Left ventricle myocardium superior (tissue), 1 donor: ENCODE measurements at regions not wholly inside any gene's neighbourhood (a gene's known extent, or its start where the extent isn't known, plus 50 kb on each side); places are given as distances from the start of the nearest gene placed in this dataset.

Source experiments
- ATAC-seq: fragments of 200-7000 bp; cut with Tn5 transposase; one replicate; pipeline ENCODE4 v1.9.1; 2020; ENCODE audit warnings: mild to moderate bottlenecking, moderate library complexity
- DNase-seq: peaks from one replicate; pipeline ENCODE4 v3.0.0-alpha.2; 2020
- intact Hi-C: fragments of 100-400 bp; cut with micrococcal nuclease; formaldehyde crosslinking; loops from one replicate; pipeline ENCODE4 v1.11.0; 2022
- donor health status: DM: no; HTN: yes; CAD: no; lungs with severe emphysema.

DNA sequence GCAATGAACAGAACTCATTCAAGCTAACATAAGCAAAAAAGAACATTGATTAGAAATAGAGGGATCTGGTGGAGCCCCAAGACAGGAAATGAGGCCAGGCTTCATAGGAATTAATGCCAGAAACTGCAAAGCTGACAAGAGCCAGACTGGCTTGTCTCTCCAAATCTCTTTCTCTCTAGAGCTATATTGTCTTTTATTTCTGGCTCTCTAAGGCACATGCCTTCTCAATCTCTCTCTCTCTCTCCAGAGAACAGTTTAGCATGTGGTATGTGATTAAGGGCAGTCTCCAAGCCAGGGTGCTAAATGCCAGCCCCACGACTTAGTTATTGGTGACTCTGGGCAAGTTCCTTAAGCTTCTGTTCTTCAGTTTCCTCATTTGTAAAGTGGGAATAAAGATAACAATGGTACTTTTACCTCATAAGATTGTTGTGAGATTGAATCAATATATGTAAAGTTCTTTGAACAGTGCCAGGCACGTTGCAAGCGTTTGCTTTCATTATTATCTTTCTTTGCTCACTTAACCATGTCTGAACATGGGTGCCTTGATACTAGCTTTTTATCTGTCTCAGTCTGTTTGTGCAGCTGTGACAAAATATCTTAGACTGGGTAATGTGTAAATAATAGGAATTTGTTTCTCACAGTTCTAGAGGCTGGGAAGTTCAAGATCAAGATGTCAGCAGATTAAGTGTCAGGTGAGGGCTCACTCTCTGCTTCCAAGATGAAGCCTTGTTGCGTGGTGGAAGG is 123.2 kb downstream of the BDH1 start:
- DNase-seq (no peak), ATAC-seq (peak; percentile 76)
- intact Hi-C loops = no loop called here

DNA sequence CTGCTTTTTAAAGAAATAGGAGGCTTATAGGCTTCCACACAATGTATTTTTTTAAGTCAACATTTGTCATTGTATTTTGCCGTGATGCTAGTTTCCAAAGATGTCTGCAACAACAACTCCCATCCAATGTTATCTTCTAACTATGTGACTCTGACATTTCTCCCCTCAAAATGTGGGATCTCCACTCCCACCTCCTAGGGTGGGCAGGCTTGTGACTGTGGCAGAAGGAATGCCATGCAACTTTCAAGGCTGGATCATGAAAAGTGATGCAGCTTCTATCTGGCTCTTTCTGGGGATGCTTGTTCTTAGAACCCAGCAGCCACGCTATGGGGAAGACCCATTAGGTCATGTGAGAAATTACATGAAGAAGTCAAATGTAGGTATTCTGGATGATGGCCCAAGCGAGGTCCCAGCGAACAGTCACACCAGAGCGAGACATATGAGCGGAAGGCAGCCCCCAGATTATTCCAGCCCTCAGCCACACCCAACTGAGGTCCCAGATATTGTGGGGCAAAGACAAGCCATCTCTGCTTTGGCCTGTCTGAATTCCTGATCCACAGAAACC is 124.3 kb downstream of the BDH1 start:
- ATAC-seq (no peak), DNase-seq (no peak)
- intact Hi-C loops = no loop called here

DNA sequence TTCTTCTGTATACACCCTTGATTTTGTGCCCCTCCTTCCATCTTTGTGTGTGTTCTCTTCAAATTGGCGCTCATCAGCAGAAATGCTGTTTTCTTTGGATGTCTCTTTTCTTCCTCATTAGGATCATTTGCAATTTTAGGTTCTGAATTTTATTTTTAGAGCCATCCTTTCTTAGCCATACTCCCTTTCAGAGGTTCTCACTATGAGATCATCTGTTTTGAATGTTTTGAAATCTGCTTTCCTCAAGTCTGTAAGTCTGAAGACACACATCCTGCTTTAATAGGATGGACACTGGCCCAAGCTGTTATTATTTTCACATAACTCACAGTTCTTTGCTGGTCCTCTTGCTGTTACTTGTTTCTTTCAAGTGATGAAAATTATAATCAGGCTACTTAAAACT is 124.8 kb downstream of the BDH1 start:
- ATAC-seq (peak; percentile 77), DNase-seq (no peak)
- intact Hi-C loops = no loop called here

DNA sequence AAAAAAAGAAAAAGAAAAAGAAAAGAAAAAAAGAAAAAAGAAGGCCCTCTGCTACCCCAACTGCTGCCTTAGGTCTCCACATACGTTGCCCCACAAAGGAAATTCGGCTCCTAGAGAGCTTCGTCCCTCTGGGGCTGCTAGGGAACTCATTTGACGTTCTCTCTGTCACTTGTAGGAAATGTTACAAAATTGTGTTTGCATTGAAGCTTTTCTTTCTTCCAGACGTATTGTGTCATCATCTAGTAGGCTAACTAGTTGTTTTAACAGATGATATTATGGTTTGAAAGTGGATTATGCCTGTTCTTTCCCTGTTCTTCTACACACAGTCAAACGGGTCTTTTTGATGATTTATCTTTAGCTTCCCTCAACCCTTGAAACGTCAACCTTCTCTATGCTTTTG is 125.3 kb downstream of the BDH1 start:
- ATAC-seq = peak; percentile 16
- intact Hi-C loops = no loop called here
- DNase-seq = no peak

DNA sequence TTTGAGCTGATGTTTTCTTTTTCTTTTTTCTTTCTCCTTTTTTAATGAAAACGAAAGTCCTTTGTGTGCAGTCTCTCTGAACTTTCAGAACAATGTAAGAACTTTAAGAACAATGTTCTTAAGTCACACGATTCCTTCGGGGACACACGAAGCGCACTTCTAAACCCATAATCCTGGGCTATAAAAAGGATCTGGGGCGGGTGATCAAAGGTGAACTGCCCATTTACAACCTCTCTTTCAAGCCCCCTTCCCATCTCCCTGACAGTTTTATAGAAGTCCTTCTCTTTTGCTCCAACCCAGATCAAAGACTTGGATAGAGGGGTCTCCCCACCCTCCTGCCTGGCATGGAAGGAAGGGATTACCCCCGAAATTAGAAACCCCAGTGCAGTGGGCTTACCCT is 126.8 kb downstream of the BDH1 start:
- DNase-seq = no peak
- intact Hi-C loops = no loop called here

DNA sequence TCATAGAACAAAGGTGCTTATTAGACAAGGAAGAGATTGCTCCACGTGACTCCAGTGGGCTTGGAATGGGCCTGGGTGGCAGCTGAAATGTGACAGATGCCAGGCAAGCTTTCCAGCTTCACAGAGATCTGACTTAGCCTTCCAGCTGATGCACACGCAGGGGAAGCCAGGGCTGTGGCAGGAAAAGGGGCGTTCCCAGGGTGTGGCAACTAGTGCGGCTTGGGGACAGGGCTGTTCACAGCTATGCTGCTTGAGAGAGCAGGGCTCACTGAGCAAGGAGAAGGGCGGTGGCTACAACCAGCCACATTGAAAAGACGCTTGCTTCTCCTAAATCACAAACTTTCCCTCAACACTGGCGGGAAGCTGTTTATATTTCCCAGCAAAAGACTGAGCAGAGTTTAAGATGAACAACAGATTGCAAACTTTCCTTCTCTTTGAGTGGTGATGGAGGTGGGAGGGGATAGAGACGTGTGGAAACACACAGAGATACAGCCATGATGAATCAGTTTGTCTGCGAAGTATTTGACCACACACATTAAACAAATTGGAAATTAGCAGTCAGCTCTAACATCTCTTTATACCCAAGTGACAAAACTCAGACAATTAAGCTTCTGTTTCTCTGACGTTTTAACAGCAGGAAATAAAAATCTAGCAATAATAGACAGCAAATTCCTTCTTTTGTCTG is 127.5 kb downstream of the BDH1 start:
- intact Hi-C loops = no loop called here
- DNase-seq (peak; percentile 61), ATAC-seq (peak; percentile 71)

More for the DNA sequence above, 126.8 kb downstream of the BDH1 start:
- ATAC-seq = no peak

DNA sequence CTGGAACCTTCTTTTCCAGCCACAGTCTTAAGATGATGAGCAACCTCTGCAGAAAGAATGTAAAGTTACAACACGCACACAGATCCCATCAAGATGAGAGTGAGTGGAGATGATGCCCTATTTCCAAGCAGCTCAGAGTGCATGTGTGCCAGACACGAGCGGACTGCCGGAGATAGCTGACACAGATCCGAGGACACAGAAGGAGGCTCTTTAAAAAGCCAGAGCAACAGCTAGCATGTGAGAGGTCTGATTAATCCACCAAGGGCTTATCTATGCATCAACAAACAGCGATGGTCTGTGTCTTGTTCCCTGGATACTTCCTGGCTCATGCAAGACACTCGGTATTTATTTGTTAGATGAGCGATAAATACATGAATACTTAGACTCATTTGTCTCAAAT is 128.6 kb upstream of the DLG1 start:
- no peak for ATAC-seq
- no peak for DNase-seq
- intact Hi-C loops = no loop called here

DNA sequence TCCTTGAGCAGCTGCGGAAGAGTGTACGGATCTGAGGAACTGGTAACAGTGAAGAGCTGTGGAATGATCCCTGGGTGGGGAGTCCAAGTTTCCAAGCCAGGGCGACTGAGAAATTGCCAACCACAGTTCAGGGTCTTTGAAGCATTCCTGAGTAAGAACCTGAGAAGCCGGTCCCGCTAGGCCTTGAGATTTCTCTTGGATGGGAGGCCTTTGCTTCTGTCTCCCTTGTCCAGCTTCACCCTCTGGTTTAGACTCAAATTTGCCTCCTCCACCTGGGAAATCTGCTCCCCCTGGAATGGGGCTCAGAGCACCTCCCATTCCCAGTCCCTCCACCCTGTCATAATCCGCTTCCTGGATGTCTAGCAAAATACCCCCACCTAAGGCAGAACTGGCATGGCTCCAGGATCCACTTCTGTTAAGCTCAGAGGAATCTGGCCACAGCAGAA is 127.7 kb upstream of the DLG1 start:
- DNase-seq = no peak
- intact Hi-C loops = no loop called here
- no peak for ATAC-seq

DNA sequence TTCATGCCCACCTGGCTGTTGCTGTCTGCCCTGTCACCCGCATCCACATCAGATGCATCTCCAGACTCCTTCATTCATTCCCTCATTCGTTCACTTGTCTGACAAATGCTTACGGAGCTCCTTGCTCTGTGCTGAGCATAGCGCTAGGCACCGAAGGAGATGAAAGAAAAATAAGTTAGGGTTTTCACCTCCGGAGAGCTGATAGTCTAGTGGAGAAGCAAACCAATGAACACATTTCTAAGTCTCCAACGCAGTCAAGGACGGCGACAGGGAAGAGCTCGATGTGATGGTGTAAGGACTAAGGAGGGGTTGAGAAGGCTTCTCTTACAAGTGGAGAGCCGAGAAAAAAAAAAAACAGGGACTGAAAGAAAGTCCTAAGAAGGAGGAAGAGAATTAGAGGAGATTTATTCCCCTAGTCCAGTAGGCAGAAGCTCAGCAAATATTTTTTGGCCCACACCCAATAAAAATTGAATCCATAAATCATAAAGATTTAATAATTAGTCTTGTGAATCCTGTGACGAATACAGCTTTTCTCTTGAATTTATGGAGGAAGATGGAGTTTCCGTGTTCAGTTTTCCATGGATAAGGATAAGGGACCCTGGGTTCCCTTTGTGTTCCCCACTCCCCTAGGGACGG is 127.2 kb upstream of the DLG1 start:
- intact Hi-C loops = no loop called here
- ATAC-seq = no peak
- no peak for DNase-seq

DNA sequence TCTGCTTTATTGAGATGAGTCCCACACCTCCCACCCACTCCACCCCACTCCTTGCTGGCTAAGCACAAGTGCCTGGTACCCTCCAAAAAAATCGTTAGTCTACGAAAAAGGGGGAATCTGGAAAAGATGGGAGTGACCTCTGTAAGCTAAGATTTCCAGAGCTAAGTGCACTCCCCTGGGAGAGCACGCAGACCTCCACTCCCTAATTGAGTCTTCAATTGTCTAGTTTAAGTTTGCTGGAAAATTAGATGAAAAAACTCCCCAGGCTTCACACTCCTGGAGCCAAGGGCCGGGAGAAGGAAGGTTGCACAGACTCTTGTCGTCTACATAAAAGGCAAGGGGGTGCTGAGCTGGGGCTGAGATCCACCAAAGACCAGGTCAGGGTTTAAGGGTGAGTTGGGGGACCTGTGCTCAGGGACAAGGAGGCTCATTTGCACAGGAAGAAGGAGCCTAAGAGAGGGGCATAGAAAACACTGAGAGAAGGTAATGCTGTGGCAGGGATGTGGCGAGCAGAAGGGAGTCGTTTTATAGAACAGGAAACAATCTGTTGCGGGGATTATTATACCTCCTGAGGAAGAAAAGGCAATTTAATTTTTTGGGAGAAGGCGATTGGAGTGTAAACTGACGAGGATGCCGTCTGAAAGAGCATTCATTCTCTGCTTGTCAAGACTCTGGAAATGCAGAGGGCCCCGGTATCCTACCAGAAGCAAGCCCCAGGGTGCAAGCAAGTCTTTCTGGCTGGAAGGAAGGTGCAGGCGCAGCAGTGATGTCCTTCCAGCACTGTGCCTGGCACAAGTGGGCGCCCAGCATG is 126.5 kb upstream of the DLG1 start:
- DNase-seq (no peak), ATAC-seq (no peak)
- intact Hi-C loops = no loop called here

DNA sequence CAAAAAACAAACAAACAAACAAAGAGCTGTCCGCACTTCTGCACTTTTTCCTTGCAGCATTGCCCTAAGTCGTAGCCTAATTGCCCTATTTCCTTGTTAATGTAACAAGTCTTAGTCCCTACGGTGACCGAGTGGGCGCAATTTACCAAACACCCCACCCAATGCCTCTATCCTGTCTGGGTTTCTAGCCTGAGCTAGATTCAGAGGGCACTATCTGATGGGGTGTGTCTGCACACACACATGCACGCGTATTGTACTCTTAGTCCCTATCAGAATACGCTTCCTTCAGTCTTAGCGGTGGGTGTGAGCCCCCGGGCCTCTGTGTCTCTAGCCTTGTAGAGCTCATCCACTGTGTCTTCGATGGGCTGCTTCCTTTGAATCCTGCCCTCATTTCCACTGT is 125.9 kb upstream of the DLG1 start:
- intact Hi-C loops = no loop called here
- DNase-seq (no peak), ATAC-seq (no peak)

DNA sequence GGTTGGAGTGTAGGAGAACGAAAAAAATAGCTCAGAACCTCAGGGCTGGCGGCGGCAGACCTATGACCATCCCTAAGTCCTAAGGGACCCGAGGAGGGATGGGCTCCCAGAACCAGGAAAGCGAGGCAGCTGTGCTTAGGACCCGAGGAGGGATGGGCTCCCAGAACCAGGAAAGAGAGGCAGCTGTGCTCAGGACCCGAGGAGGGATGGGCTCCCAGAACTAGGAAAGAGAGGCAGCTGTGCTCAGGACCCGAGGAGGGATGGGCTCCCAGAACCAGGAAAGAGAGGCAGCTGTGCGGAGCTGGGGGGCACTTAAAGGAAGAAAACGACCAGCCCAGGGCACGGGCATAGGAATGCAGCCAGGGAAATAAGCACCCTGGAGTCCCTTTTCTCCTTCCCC is 125.0 kb upstream of the DLG1 start:
- no peak for ATAC-seq
- no peak for DNase-seq
- intact Hi-C loops = no loop called here

DNA sequence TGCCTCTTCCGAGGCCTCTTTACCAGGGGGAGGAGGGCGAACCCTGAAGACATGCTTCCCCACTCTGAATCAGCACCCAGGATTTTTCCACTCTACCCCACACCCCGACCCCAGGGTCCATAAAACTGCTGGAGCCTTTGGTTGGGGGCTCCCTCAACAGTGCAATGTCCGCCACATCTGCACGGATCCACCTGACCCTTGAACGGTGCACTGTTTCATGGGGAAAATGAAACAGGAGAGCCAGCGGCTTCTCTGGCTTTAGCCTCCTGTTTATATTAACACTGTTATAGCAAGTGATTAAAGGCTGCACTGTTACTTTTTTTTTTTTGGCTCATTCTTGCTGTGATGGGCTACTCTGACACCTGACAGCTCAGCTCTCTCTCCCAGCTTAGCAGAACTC is 124.1 kb upstream of the DLG1 start:
- DNase-seq = no peak
- no peak for ATAC-seq
- intact Hi-C loops = no loop called here

DNA sequence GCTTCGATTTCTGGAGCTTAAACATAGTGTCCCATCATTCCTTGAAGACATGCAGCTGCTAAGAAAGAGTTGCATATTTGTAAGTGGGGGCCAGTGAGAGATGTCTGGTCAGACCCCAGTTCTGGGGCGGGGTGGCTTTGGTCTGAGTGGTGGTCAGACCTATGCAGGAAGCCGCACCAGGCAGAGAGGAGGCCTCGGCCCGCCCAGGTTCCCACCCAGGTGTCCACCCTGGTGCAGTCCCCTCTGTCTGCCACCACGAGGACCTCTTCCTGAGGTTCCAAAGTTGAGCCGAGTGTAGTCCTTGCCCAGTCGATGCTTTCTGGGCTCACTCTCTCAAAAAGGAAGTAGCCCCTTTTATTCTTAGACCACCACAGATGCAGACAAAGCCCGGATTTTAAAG is 122.6 kb upstream of the DLG1 start:
- intact Hi-C loops = no loop called here
- ATAC-seq = no peak

DNA sequence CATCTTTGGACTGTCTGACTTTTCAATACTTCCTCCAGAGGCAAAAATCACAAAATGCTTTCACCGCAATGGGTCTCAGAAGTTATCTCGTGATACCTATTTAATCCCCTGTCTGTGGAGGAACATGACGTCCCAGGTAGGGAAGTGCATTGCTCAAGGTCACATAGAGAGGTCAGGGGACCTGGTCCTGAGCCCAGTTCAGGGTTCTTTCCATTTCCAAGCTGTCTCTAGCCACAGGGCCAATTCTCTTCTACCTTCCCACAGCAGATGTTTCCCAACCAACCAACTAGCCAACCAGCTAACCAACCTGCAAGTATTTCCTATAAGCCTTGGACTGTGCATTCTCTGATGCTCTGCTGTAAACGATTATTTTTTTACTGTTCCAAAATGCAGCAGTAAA is 122.2 kb upstream of the DLG1 start:
- intact Hi-C loops = no loop called here
- peak; percentile 53 for ATAC-seq
- DNase-seq = no peak

More for the DNA sequence above, 122.6 kb upstream of the DLG1 start:
- no peak for DNase-seq

DNA sequence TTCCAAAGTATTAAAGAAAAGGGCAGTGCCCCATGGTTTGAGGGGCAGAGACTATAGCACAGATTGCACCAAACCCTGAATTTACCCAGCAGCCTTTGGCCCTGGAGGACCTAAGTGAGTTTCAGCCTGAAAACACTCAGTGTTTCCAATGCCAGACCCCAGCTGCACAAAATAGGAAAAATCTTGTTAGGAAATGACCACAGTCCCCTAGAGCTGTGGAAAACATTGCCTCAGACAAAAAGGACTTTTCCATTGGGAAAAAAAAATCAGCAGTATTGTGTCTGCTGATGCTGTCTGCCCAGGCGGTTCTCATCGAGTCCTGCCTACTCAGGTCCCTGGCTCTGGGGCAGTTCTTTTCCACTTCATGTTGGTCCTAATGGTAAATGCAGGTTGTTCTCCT is 121.7 kb upstream of the DLG1 start:
- no peak for DNase-seq
- intact Hi-C loops = no loop called here
- ATAC-seq = peak; percentile 78

DNA sequence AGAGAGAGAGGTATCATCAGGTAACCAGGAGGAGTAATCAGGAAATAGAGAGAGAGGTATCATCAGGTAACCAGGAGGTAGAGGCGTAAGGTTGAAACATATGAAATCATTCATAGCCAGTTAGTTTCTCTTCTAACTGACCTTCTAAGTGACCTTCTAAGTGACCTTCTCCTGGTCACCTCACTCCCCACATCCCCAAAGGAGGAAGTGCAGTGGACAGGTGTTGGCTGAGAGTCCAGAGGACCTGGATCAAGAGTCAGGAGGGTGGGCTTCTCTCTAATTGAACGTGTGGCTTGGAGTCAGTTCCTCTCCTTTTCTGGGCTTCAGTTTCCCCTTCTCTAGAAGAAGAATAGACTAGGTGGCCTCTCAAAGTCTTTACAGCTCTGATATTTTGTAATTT is 121.3 kb upstream of the DLG1 start:
- ATAC-seq (no peak), DNase-seq (no peak)

DNA sequence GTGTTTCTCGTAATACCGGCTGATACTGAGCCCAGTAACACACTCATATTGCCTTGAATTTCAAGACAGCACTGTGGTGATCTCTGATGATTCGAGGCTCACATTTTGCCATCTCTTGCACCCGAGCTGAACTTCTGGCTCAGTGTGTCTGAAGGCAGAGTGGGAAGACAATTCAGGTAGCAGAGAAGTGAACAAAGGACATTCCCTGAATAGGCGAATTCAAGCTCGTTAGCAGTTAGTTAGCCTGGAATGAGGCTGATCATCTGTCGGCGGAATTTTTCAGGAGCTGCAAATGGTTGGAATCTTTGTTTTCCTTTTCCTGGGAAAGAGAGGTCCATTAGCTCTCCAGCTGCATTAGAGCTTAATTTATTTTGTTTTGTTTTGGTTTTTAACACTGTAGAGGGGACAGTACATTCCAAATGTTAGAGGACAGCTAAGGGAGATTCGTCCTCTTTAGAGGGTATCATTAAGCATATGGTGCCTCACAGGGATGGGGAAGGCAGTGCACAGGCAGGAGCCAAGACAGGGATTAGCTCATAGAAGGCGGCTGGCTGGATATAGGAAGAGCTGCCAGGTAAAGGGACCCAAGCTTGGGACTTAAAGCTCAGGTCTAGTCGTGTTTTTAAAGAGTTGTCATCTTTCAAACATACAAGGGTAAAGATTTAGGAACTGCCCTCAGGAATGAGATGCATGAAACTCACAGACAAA is 119.7 kb upstream of the DLG1 start:
- intact Hi-C loops = no loop called here
- no peak for DNase-seq
- ATAC-seq = no peak

More for the DNA sequence above, 121.3 kb upstream of the DLG1 start:
- intact Hi-C loops = no loop called here

DNA sequence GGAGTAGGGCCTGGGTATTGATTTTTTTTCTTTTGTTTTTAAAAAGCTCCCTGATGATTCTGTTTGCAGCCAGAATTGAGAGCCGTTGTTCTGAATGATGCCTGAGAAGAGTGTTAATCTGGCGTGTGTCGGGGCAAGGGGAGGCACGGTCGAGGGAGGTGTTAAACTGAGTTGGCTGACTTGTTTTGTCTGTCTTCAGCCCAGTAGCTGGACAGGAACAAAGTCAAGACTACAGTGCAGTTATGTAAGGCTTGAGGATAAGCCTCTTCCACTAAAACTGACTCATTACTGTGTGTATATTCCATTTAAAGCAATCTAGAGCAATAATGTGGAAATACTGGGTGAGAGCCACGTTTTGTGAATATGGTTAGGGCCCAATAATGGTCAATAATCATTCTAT is 119.0 kb upstream of the DLG1 start:
- DNase-seq = no peak

More for the DNA sequence above, 119.0 kb upstream of the DLG1 start:
- ATAC-seq = peak; percentile 26
- intact Hi-C loops = no loop called here
